Trophoblast cell (in vitro differentiated cells and primary cell): ENCODE measurements at regions not wholly inside any gene's neighbourhood (a gene's known extent, or its start where the extent isn't known, plus 50 kb on each side); places are given as distances from the start of the nearest gene placed in this dataset.

Experiments
- DNase-seq, 2 donors: peaks; one replicate each; pipeline ENCODE4 v3.0.0-alpha.2; 2016
- H2AFZ ChIP-seq: 2 replicates; pipeline ENCODE4 v1.6.1; 2013; ENCODE audit warnings: low read length, moderate library complexity, mild to moderate bottlenecking; ENCODE audit not compliant: insufficient read depth, poor library complexity
- H2AK5ac ChIP-seq: 2 replicates; pipeline ENCODE4 v1.6.1; 2013; ENCODE audit warnings: mild to moderate bottlenecking, low read length
- H2BK120ac ChIP-seq: 2 replicates; pipeline ENCODE4 v1.6.1; 2013; ENCODE audit warnings: low read length, mild to moderate bottlenecking, moderate library complexity; ENCODE audit not compliant: insufficient read depth, poor library complexity
- H2BK12ac ChIP-seq: 2 replicates; pipeline ENCODE4 v1.6.1; 2013; ENCODE audit warnings: mild to moderate bottlenecking, low read length, moderate library complexity
- H2BK5ac ChIP-seq: 2 replicates; pipeline ENCODE4 v1.6.1; 2013; ENCODE audit warnings: low read length, low read depth, moderate library complexity, mild to moderate bottlenecking; ENCODE audit not compliant: poor library complexity
- H3K14ac ChIP-seq: 2 replicates; pipeline ENCODE4 v1.6.1; 2013; ENCODE audit warnings: mild to moderate bottlenecking, low read length
- H3K18ac ChIP-seq: 2 replicates; pipeline ENCODE4 v1.6.1; 2013; ENCODE audit warnings: mild to moderate bottlenecking, low read length
- H3K23ac ChIP-seq: 2 replicates; pipeline ENCODE4 v1.6.1; 2013; ENCODE audit warnings: low read length
- H3K27ac ChIP-seq: 2 replicates; pipeline ENCODE4 v1.5.1; 2013; ENCODE audit warnings: low read depth, mild to moderate bottlenecking, inconsistent platforms, low read length, moderate library complexity
- H3K27me3 ChIP-seq: 2 replicates; pipeline ENCODE4 v1.6.1; 2013; ENCODE audit warnings: inconsistent platforms, mild to moderate bottlenecking, low read length, moderate library complexity; ENCODE audit not compliant: insufficient read depth
- H3K36me3 ChIP-seq, 2 experiments: 1 replicate in 1 of 2; 2 replicates in 1 of 2; pipeline ENCODE4 v1.6.1; 2013; ENCODE audit warnings: low read length in 2 of 2, mild to moderate bottlenecking in 2 of 2, moderate library complexity in 1 of 2; ENCODE audit not compliant: insufficient read depth in 2 of 2, control insufficient read depth in 1 of 2
- H3K4ac ChIP-seq: 2 replicates; pipeline ENCODE4 v1.6.1; 2013; ENCODE audit warnings: low read depth, mild to moderate bottlenecking, low read length, moderate library complexity
- H3K4me1 ChIP-seq, 2 experiments: 1 replicate in 1 of 2; 2 replicates in 1 of 2; pipeline ENCODE4 v1.6.1; 2013; ENCODE audit warnings: low read length in 2 of 2, mild to moderate bottlenecking in 2 of 2, moderate library complexity in 1 of 2; ENCODE audit not compliant: insufficient read depth in 2 of 2, control insufficient read depth in 1 of 2
- H3K4me2 ChIP-seq: 2 replicates; pipeline ENCODE4 v1.6.1; 2013; ENCODE audit warnings: inconsistent platforms, mild to moderate bottlenecking, low read length, moderate library complexity
- H3K4me3 ChIP-seq: 2 replicates; pipeline ENCODE4 v1.5.1; 2013; ENCODE audit warnings: mild to moderate bottlenecking, low read depth, low read length, inconsistent platforms
- H3K79me1 ChIP-seq: one replicate; pipeline ENCODE4 v1.6.1; 2013; ENCODE audit warnings: low read length
- H3K79me2 ChIP-seq: 2 replicates; pipeline ENCODE4 v1.6.1; 2013; ENCODE audit warnings: low read length, mild to moderate bottlenecking; ENCODE audit not compliant: control insufficient read depth, insufficient read depth, poor library complexity
- H3K9ac ChIP-seq: 2 replicates; pipeline ENCODE4 v1.6.1; 2013; ENCODE audit warnings: mild to moderate bottlenecking, low read length
- H3K9me3 ChIP-seq: 2 replicates; pipeline ENCODE4 v1.6.1; 2013; ENCODE audit warnings: low read depth, mild to moderate bottlenecking, control low read depth, inconsistent platforms, low read length; ENCODE audit not compliant: insufficient read depth
- H4K12ac ChIP-seq: 2 replicates; pipeline ENCODE4 v1.6.1; 2013; ENCODE audit warnings: low read depth, mild to moderate bottlenecking, low read length, moderate library complexity
- H4K8ac ChIP-seq: 2 replicates; pipeline ENCODE4 v1.6.1; 2013; ENCODE audit warnings: low read depth, mild to moderate bottlenecking, low read length, moderate library complexity
- H4K91ac ChIP-seq: one replicate; pipeline ENCODE4 v1.6.1; 2013; ENCODE audit warnings: low read depth, mild to moderate bottlenecking, low read length, moderate library complexity
- WGBS: extraction: QIAGEN DNeasy Blood & Tissue Kit; methylation state at CpG from one replicate; pipeline ENCODE4 v1.1.7; 2013; ENCODE audit warnings: missing lambda C conversion rate; ENCODE audit not compliant: insufficient read length, insufficient coverage; ENCODE audit errors: extremely low coverage; 5-methylcytosine and 5-hydroxymethylcytosine counted together

GRCh38 chr7:70923181-70923845 is 208.6 kb upstream of the GALNT17 start:
- Histone ChIP-seq H2AK5ac (no peak overlapping the region), H3K27me3 (no peaks in the 10 kb centered on the region), H3K9ac (no peak overlapping the region), H3K79me1 (no peaks in the 10 kb centered on the region), H3K27ac (no peak overlapping the region), H3K4ac (no peak overlapping the region), H3K4me2 (no peak overlapping the region), H3K14ac (no peak overlapping the region), H4K91ac (no peak overlapping the region), H3K4me3 (peak overlapping the region; percentile 14), H3K18ac (no peak overlapping the region), H3K79me2 (no peaks in the 10 kb centered on the region), H3K36me3 (no peaks in the 10 kb centered on the region), H2BK5ac (no peak overlapping the region), H4K8ac (no peak overlapping the region), H3K4me1 (peaks cover 0 to 11% of the 10 kb centered on the region in 2 experiments), H2BK120ac (no peak overlapping the region), H2BK12ac (no peak overlapping the region), H4K12ac (no peak overlapping the region), H3K23ac (no peak overlapping the region), H3K9me3 (no peaks in the 10 kb centered on the region), H2AFZ (no peak overlapping the region)
- no peak for DNase-seq
- no CpG with 5 or more reads among the region's 11 CpGs for WGBS

- Histone ChIP-seq H3K36me3 (no peaks in the 10 kb centered on the region), H2AK5ac (no peak overlapping the region), H3K4me2 (no peak overlapping the region), H2BK12ac (no peak overlapping the region), H3K18ac (no peak overlapping the region), H3K23ac (no peak overlapping the region), H3K4ac (no peak overlapping the region), H3K27ac (no peak overlapping the region), H2BK120ac (no peak overlapping the region), H4K8ac (no peak overlapping the region), H3K4me1 (peaks cover 0 to 5% of the 10 kb centered on the region in 2 experiments), H3K9me3 (no peaks in the 10 kb centered on the region), H3K9ac (no peak overlapping the region), H3K79me2 (no peaks in the 10 kb centered on the region), H4K12ac (no peak overlapping the region), H3K14ac (no peak overlapping the region), H2AFZ (no peak overlapping the region), H2BK5ac (no peak overlapping the region), H3K27me3 (no peaks in the 10 kb centered on the region), H4K91ac (no peak overlapping the region), H3K4me3 (no peak overlapping the region), H3K79me1 (no peaks in the 10 kb centered on the region)
- DNase-seq, result no peak
- WGBS, result no CpG with 5 or more reads among the region's 5 CpGs
These were observed 206.4 kb upstream of the GALNT17 start for GRCh38 chr7:70925411-70926115.

GRCh38 chr7:70926666-70927065 is 205.3 kb upstream of the GALNT17 start:
- WGBS, result no CpG with 5 or more reads among the region's 4 CpGs
- Histone ChIP-seq H3K36me3 (no peaks in the 10 kb centered on the region), H3K9ac (no peak overlapping the region), H3K4me3 (no peak overlapping the region), H3K14ac (no peak overlapping the region), H2BK12ac (no peak overlapping the region), H3K4ac (no peak overlapping the region), H3K27me3 (no peaks in the 10 kb centered on the region), H4K91ac (no peak overlapping the region), H2AFZ (no peak overlapping the region), H2AK5ac (no peak overlapping the region), H3K79me1 (no peaks in the 10 kb centered on the region), H4K8ac (no peak overlapping the region), H2BK120ac (no peak overlapping the region), H2BK5ac (no peak overlapping the region), H3K18ac (no peak overlapping the region), H4K12ac (no peak overlapping the region), H3K79me2 (no peaks in the 10 kb centered on the region), H3K23ac (no peak overlapping the region), H3K9me3 (no peaks in the 10 kb centered on the region), H3K4me2 (no peak overlapping the region), H3K4me1 (peaks cover 0 to 5% of the 10 kb centered on the region in 2 experiments), H3K27ac (no peak overlapping the region)
- no peak for DNase-seq

GRCh38 chr7:70935311-70935710 is 196.6 kb upstream of the GALNT17 start:
- Histone ChIP-seq H2AK5ac (no peak overlapping the region), H3K79me2 (no peaks in the 10 kb centered on the region), H4K91ac (no peak overlapping the region), H3K9me3 (no peaks in the 10 kb centered on the region), H3K27ac (no peak overlapping the region), H4K12ac (no peak overlapping the region), H2BK5ac (no peak overlapping the region), H3K9ac (no peak overlapping the region), H3K18ac (no peak overlapping the region), H2BK12ac (no peak overlapping the region), H2BK120ac (no peak overlapping the region), H3K14ac (no peak overlapping the region), H3K79me1 (no peaks in the 10 kb centered on the region), H3K4ac (no peak overlapping the region), H3K23ac (no peak overlapping the region), H3K36me3 (no peaks in the 10 kb centered on the region), H4K8ac (no peak overlapping the region), H3K4me2 (no peak overlapping the region), H2AFZ (no peak overlapping the region), H3K4me3 (no peak overlapping the region), H3K4me1 (no peaks in the 10 kb centered on the region), H3K27me3 (no peaks in the 10 kb centered on the region)
- DNase-seq, result no peak
- WGBS, result no CpG with 5 or more reads among the region's 8 CpGs
